ENCODE measurements at regions not wholly inside any gene's neighbourhood (a gene's known extent, or its start where the extent isn't known, plus 50 kb on each side); places are given as distances from the start of the nearest gene placed in this dataset.

GRCh38 chr9:87271696-87272477 is 225.8 kb upstream of the DAPK1 start:
- TF ChIP-seq CTCF (IDR thresholded peaks at IDR 0.05), result no peak
- Histone ChIP-seq H3K4me1 (peaks cover 11% of the 10 kb centered on the region), H3K27ac (no peak overlapping the region), H3K9me3 (no peaks in the 10 kb centered on the region), H3K4me3 (no peak overlapping the region), H3K27me3 (ENCODE audit: low read depth) (peaks cover 5% of the 10 kb centered on the region), H3K36me3 (no peaks in the 10 kb centered on the region)
- no peak for DNase-seq
- intact Hi-C loops (cut with DNase I), result no loop called here
- ATAC-seq, result no peak

GRCh38 chr9:87275047-87275725 is 222.5 kb upstream of the DAPK1 start:
- no peak overlapping the region for H3K27ac ChIP-seq
- peaks cover 5% of the 10 kb centered on the region for H3K27me3 ChIP-seq (ENCODE audit: low read depth)
- no peak overlapping the region for H3K4me3 ChIP-seq
- TF ChIP-seq CTCF (IDR thresholded peaks at IDR 0.05), result no peak
- intact Hi-C loops (cut with DNase I), result no loop called here
- no peak for DNase-seq
- no peaks in the 10 kb centered on the region for H3K9me3 ChIP-seq
- no peak for ATAC-seq
- peaks cover 7% of the 10 kb centered on the region for H3K4me1 ChIP-seq
- H3K36me3 ChIP-seq, result no peaks in the 10 kb centered on the region

- H3K9me3 ChIP-seq, result no peaks in the 10 kb centered on the region
- no peak for DNase-seq
- H3K4me3 ChIP-seq, result no peak overlapping the region
- H3K27me3 ChIP-seq (ENCODE audit: low read depth), result peaks cover 5% of the 10 kb centered on the region
- H3K4me1 ChIP-seq, result no peaks in the 10 kb centered on the region
- no peak for TF ChIP-seq CTCF (IDR thresholded peaks at IDR 0.05)
- no peak overlapping the region for H3K27ac ChIP-seq
- intact Hi-C loops (cut with DNase I), result no loop called here
- no peaks in the 10 kb centered on the region for H3K36me3 ChIP-seq
- ATAC-seq, result no peak
These were observed 221.3 kb upstream of the DAPK1 start for GRCh38 chr9:87276327-87276841.

GRCh38 chr9:87276851-87277261 is 220.8 kb upstream of the DAPK1 start:
- Histone ChIP-seq H3K27me3 (ENCODE audit: low read depth) (peaks cover 5% of the 10 kb centered on the region), H3K4me3 (no peak overlapping the region), H3K36me3 (no peaks in the 10 kb centered on the region), H3K4me1 (no peaks in the 10 kb centered on the region), H3K27ac (no peak overlapping the region), H3K9me3 (no peaks in the 10 kb centered on the region)
- TF ChIP-seq CTCF (IDR thresholded peaks at IDR 0.05), result no peak
- DNase-seq (no peak), ATAC-seq (no peak)
- intact Hi-C loops (cut with DNase I), result no loop called here

GRCh38 chr9:87277346-87277745 is 220.3 kb upstream of the DAPK1 start:
- H3K27me3 ChIP-seq (ENCODE audit: low read depth), result peaks cover 5% of the 10 kb centered on the region

More at GRCh38 chr9:87277346-87277745, 220.3 kb upstream of the DAPK1 start:
- DNase-seq (no peak), ATAC-seq (no peak)
- Histone ChIP-seq H3K4me1 (no peaks in the 10 kb centered on the region), H3K36me3 (no peaks in the 10 kb centered on the region), H3K27ac (no peak overlapping the region), H3K9me3 (no peaks in the 10 kb centered on the region), H3K4me3 (no peak overlapping the region)
- no peak for TF ChIP-seq CTCF (IDR thresholded peaks at IDR 0.05)
- intact Hi-C loops (cut with DNase I), result no loop called here
